Activated T-cell treated with anti-CD3 and anti-CD28 coated beads, Interleukin-2, amount 50 U/mL, for 24 hours (primary cell): ENCODE measurements at regions not wholly inside any gene's neighbourhood (a gene's known extent, or its start where the extent isn't known, plus 50 kb on each side); places are given as distances from the start of the nearest gene placed in this dataset.

Experiments
- DNase-seq: peaks from one replicate; pipeline ENCODE4 v3.0.0-alpha.2; 2020
- H3K27ac Mint-ChIP-seq: 2 replicates; pipeline ENCODE4 v1.8.0; 2020; ENCODE audit warnings: mild to moderate bottlenecking, mixed read lengths
- H3K27me3 Mint-ChIP-seq: 2 replicates; pipeline ENCODE4 v1.8.0; 2020; ENCODE audit warnings: mixed read lengths
- H3K36me3 Mint-ChIP-seq: 2 replicates; pipeline ENCODE4 v1.8.0; 2020; ENCODE audit warnings: low read depth, mixed read lengths
- H3K4me1 Mint-ChIP-seq: 2 replicates; pipeline ENCODE4 v1.8.0; 2020; ENCODE audit warnings: low read depth, mixed read lengths
- H3K4me3 Mint-ChIP-seq: 2 replicates; pipeline ENCODE4 v1.8.0; 2020; ENCODE audit warnings: mild to moderate bottlenecking, moderate library complexity, mixed read lengths
- H3K9me3 Mint-ChIP-seq: 2 replicates; pipeline ENCODE4 v1.8.0; 2020; ENCODE audit warnings: mixed read lengths

GRCh38 chr9:14031810-14032209 is 282.1 kb downstream of the NFIB start:
- H3K4me1 Mint-ChIP-seq = no peaks in the 10 kb centered on the region
- no peak overlapping the region for H3K27ac Mint-ChIP-seq
- H3K9me3 Mint-ChIP-seq = peaks cover 2% of the 10 kb centered on the region
- H3K36me3 Mint-ChIP-seq = no peaks in the 10 kb centered on the region
- no peak overlapping the region for H3K4me3 Mint-ChIP-seq
- no peaks in the 10 kb centered on the region for H3K27me3 Mint-ChIP-seq
- no peak for DNase-seq

GRCh38 chr9:14031060-14031414 is 282.9 kb downstream of the NFIB start:
- peaks cover 5% of the 10 kb centered on the region for H3K9me3 Mint-ChIP-seq
- no peaks in the 10 kb centered on the region for H3K36me3 Mint-ChIP-seq
- no peak overlapping the region for H3K4me3 Mint-ChIP-seq
- no peak overlapping the region for H3K27ac Mint-ChIP-seq
- no peaks in the 10 kb centered on the region for H3K27me3 Mint-ChIP-seq
- H3K4me1 Mint-ChIP-seq = no peaks in the 10 kb centered on the region
- no peak for DNase-seq

- peaks cover 5% of the 10 kb centered on the region for H3K9me3 Mint-ChIP-seq
- H3K4me1 Mint-ChIP-seq = no peaks in the 10 kb centered on the region
- H3K4me3 Mint-ChIP-seq = no peak overlapping the region
- no peaks in the 10 kb centered on the region for H3K36me3 Mint-ChIP-seq
- no peaks in the 10 kb centered on the region for H3K27me3 Mint-ChIP-seq
- DNase-seq = no peak
- no peak overlapping the region for H3K27ac Mint-ChIP-seq
Observed at GRCh38 chr9:14030375-14031059, 283.4 kb downstream of the NFIB start.

- Mint-ChIP-seq H3K36me3 (no peaks in the 10 kb centered on the region), H3K27me3 (no peaks in the 10 kb centered on the region), H3K9me3 (peaks cover 4% of the 10 kb centered on the region), H3K4me1 (no peaks in the 10 kb centered on the region), H3K27ac (no peak overlapping the region), H3K4me3 (no peak overlapping the region)
- no peak for DNase-seq
Observed at GRCh38 chr9:14029806-14030374, 284.1 kb downstream of the NFIB start.

- no peak overlapping the region for H3K4me3 Mint-ChIP-seq
- DNase-seq = no peak
- H3K4me1 Mint-ChIP-seq = no peaks in the 10 kb centered on the region
- H3K27me3 Mint-ChIP-seq = no peaks in the 10 kb centered on the region
- no peak overlapping the region for H3K27ac Mint-ChIP-seq
- peaks cover 3% of the 10 kb centered on the region for H3K9me3 Mint-ChIP-seq
- H3K36me3 Mint-ChIP-seq = no peaks in the 10 kb centered on the region
Observed at GRCh38 chr9:14027116-14027800, 286.7 kb downstream of the NFIB start.

- Mint-ChIP-seq H3K4me3 (no peak overlapping the region), H3K4me1 (no peaks in the 10 kb centered on the region), H3K27me3 (no peaks in the 10 kb centered on the region), H3K27ac (no peak overlapping the region), H3K36me3 (no peaks in the 10 kb centered on the region), H3K9me3 (peaks cover 3% of the 10 kb centered on the region)
- DNase-seq = no peak
Observed at GRCh38 chr9:14025741-14026140, 288.2 kb downstream of the NFIB start.

- no peaks in the 10 kb centered on the region for H3K36me3 Mint-ChIP-seq
- H3K4me1 Mint-ChIP-seq = no peaks in the 10 kb centered on the region
- H3K4me3 Mint-ChIP-seq = no peak overlapping the region
- DNase-seq = no peak
- no peaks in the 10 kb centered on the region for H3K27me3 Mint-ChIP-seq
- no peak overlapping the region for H3K27ac Mint-ChIP-seq
- H3K9me3 Mint-ChIP-seq = peaks cover 3% of the 10 kb centered on the region
Observed at GRCh38 chr9:14023285-14023684, 290.7 kb downstream of the NFIB start.

- no peaks in the 10 kb centered on the region for H3K4me1 Mint-ChIP-seq
- H3K27me3 Mint-ChIP-seq = no peaks in the 10 kb centered on the region
- H3K27ac Mint-ChIP-seq = no peak overlapping the region
- H3K4me3 Mint-ChIP-seq = no peak overlapping the region
- H3K36me3 Mint-ChIP-seq = no peaks in the 10 kb centered on the region
- peaks cover 3% of the 10 kb centered on the region for H3K9me3 Mint-ChIP-seq
- DNase-seq = no peak
Observed at GRCh38 chr9:14021871-14022525, 291.9 kb downstream of the NFIB start.

- Mint-ChIP-seq H3K27ac (no peak overlapping the region), H3K9me3 (peaks cover 4% of the 10 kb centered on the region), H3K4me3 (no peak overlapping the region), H3K36me3 (no peaks in the 10 kb centered on the region), H3K27me3 (no peaks in the 10 kb centered on the region), H3K4me1 (no peaks in the 10 kb centered on the region)
- DNase-seq = no peak
Observed at GRCh38 chr9:14018081-14018480, 295.9 kb downstream of the NFIB start.

- DNase-seq = no peak
- H3K4me3 Mint-ChIP-seq = no peak overlapping the region
- no peak overlapping the region for H3K27ac Mint-ChIP-seq
Observed at GRCh38 chr9:14014744-14015143, 299.2 kb downstream of the NFIB start.

GRCh38 chr9:14014218-14014617 is 299.7 kb downstream of the NFIB start:
- peaks cover 4% of the 10 kb centered on the region for H3K9me3 Mint-ChIP-seq
- H3K4me1 Mint-ChIP-seq = no peaks in the 10 kb centered on the region
- no peaks in the 10 kb centered on the region for H3K36me3 Mint-ChIP-seq
- no peak overlapping the region for H3K4me3 Mint-ChIP-seq
- no peaks in the 10 kb centered on the region for H3K27me3 Mint-ChIP-seq
- no peak for DNase-seq
- no peak overlapping the region for H3K27ac Mint-ChIP-seq

More at GRCh38 chr9:14014744-14015143, 299.2 kb downstream of the NFIB start:
- H3K9me3 Mint-ChIP-seq = peaks cover 4% of the 10 kb centered on the region
- no peaks in the 10 kb centered on the region for H3K36me3 Mint-ChIP-seq
- no peaks in the 10 kb centered on the region for H3K27me3 Mint-ChIP-seq
- H3K4me1 Mint-ChIP-seq = no peaks in the 10 kb centered on the region

- no peaks in the 10 kb centered on the region for H3K27me3 Mint-ChIP-seq
- H3K9me3 Mint-ChIP-seq = peaks cover 6% of the 10 kb centered on the region
- H3K4me1 Mint-ChIP-seq = no peaks in the 10 kb centered on the region
- H3K4me3 Mint-ChIP-seq = no peak overlapping the region
- no peak for DNase-seq
- H3K27ac Mint-ChIP-seq = no peak overlapping the region
- no peaks in the 10 kb centered on the region for H3K36me3 Mint-ChIP-seq
Observed at GRCh38 chr9:14011799-14012560, 302.0 kb downstream of the NFIB start.

GRCh38 chr9:14007190-14007769 is 306.7 kb downstream of the NFIB start:
- H3K9me3 Mint-ChIP-seq = peaks cover 5% of the 10 kb centered on the region
- no peaks in the 10 kb centered on the region for H3K36me3 Mint-ChIP-seq
- no peak overlapping the region for H3K27ac Mint-ChIP-seq
- H3K4me1 Mint-ChIP-seq = no peaks in the 10 kb centered on the region
- no peaks in the 10 kb centered on the region for H3K27me3 Mint-ChIP-seq
- H3K4me3 Mint-ChIP-seq = no peak overlapping the region
- no peak for DNase-seq
